ENCODE measurements at regions not wholly inside any gene's neighbourhood (a gene's known extent, or its start where the extent isn't known, plus 50 kb on each side); places are given as distances from the start of the nearest gene placed in this dataset.

- Mint-ChIP-seq H3K36me3 (ENCODE audit: low read depth) (peaks cover 1% of the 10 kb centered on the region), H3K27me3 (peaks cover 2% of the 10 kb centered on the region), H3K9me3 (no peaks in the 10 kb centered on the region), H3K27ac (no peak overlapping the region), H3K4me3 (no peak overlapping the region), H3K4me1 (peaks cover 5% of the 10 kb centered on the region)
- no peak for DNase-seq
- no peak for ATAC-seq
These were observed 299.7 kb downstream of the CWC27 start for GRCh38 chr5:65068410-65068809.

DNA sequence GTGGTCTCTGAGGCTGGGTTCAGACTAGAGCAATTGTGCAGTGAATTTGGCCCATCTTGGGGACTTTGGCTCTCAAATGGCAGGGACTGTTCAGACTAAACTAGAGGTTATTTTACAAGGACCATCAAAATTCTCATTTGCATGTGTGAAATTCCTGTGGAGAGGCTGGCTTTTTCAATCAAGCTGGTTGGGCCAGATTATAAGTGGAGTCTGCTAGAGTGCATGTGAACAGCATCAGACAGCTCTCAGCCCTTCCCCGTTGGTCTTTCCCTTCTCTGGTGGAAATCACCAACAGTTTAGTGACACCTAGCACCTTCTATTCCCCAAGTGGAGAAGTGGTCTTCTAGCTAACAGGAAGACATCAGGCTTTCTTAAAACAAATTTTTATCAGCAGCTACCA is 301.3 kb downstream of the CWC27 start:
- H3K36me3 Mint-ChIP-seq (ENCODE audit: low read depth), result no peaks in the 10 kb centered on the region
- ATAC-seq, result no peak

DNA sequence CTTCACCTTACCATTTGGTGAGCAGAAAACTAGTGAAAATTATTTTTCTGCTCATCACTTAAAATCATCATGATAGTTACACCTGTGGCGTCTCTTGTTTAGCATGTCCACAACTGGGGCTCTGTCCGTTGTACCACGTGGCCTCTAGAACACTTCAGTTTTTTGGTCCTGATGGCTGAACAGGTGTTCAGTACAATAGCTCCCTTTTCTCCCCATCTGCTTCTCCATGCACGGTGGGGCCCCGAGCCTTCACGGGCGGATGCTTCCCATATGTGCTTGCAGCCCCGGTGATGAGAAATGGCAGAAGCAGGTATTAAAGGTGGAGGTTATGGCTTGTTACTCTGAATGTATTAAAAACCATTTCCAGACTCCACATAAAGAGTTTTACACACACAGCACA is 304.1 kb downstream of the CWC27 start:
- H3K36me3 Mint-ChIP-seq (ENCODE audit: low read depth), result no peaks in the 10 kb centered on the region
- ATAC-seq (no peak), DNase-seq (no peak)
- no peak overlapping the region for H3K27ac Mint-ChIP-seq
- H3K4me3 Mint-ChIP-seq, result no peak overlapping the region
- no peaks in the 10 kb centered on the region for H3K9me3 Mint-ChIP-seq
- H3K4me1 Mint-ChIP-seq, result peaks cover 16% of the 10 kb centered on the region
- H3K27me3 Mint-ChIP-seq, result no peaks in the 10 kb centered on the region

More for the DNA sequence above, 301.3 kb downstream of the CWC27 start:
- Mint-ChIP-seq H3K27ac (peak overlapping the region; percentile 19), H3K4me1 (peaks cover 5% of the 10 kb centered on the region), H3K27me3 (peaks cover 2% of the 10 kb centered on the region), H3K9me3 (no peaks in the 10 kb centered on the region), H3K4me3 (no peak overlapping the region)
- no peak for DNase-seq

GRCh38 chr5:65073250-65073661 is 304.5 kb downstream of the CWC27 start:
- no peaks in the 10 kb centered on the region for H3K9me3 Mint-ChIP-seq
- no peak for DNase-seq
- H3K4me1 Mint-ChIP-seq, result peaks cover 16% of the 10 kb centered on the region
- no peak for ATAC-seq
- no peaks in the 10 kb centered on the region for H3K27me3 Mint-ChIP-seq
- no peak overlapping the region for H3K27ac Mint-ChIP-seq
- no peak overlapping the region for H3K4me3 Mint-ChIP-seq
- no peaks in the 10 kb centered on the region for H3K36me3 Mint-ChIP-seq (ENCODE audit: low read depth)

- ATAC-seq (no peak), DNase-seq (no peak)
- no peaks in the 10 kb centered on the region for H3K36me3 Mint-ChIP-seq (ENCODE audit: low read depth)
- H3K27ac Mint-ChIP-seq, result no peak overlapping the region
- peaks cover 17% of the 10 kb centered on the region for H3K4me1 Mint-ChIP-seq
- H3K4me3 Mint-ChIP-seq, result no peak overlapping the region
- H3K9me3 Mint-ChIP-seq, result no peaks in the 10 kb centered on the region
- H3K27me3 Mint-ChIP-seq, result no peaks in the 10 kb centered on the region
These were observed 307.0 kb downstream of the CWC27 start for GRCh38 chr5:65075623-65076250.

GRCh38 chr5:65076251-65076869 is 307.6 kb downstream of the CWC27 start:
- no peaks in the 10 kb centered on the region for H3K36me3 Mint-ChIP-seq (ENCODE audit: low read depth)
- H3K27me3 Mint-ChIP-seq, result no peaks in the 10 kb centered on the region
- peaks cover 17% of the 10 kb centered on the region for H3K4me1 Mint-ChIP-seq
- no peaks in the 10 kb centered on the region for H3K9me3 Mint-ChIP-seq
- peak; percentile 91 for ATAC-seq
- peak overlapping the region; percentile 17 for H3K27ac Mint-ChIP-seq
- DNase-seq, result peak; percentile 51
- H3K4me3 Mint-ChIP-seq, result no peak overlapping the region

GRCh38 chr5:65077653-65078052 is 308.9 kb downstream of the CWC27 start:
- no peak for DNase-seq
- H3K36me3 Mint-ChIP-seq (ENCODE audit: low read depth), result no peaks in the 10 kb centered on the region
- ATAC-seq, result no peak
- no peak overlapping the region for H3K4me3 Mint-ChIP-seq
- no peaks in the 10 kb centered on the region for H3K9me3 Mint-ChIP-seq
- H3K27me3 Mint-ChIP-seq, result no peaks in the 10 kb centered on the region
- peaks cover 17% of the 10 kb centered on the region for H3K4me1 Mint-ChIP-seq
- H3K27ac Mint-ChIP-seq, result no peak overlapping the region

DNA sequence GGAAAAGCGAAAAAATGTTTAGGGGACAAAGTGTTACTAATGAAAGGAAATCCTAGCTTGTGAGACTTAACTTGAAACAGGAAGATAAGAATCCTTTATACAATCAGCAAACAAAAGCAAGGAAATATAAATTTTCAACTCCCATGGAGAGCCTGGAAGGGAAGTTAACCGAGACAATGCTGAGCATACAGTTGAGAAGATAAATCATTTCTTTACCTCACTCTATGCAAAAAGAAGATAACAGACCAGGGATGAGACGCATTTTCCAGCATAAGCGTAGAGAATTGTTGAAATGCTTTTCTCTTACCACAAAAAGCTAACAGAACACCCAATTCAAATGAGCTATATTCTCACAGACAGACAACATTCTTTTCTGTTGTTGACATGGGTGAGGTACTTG is 309.6 kb downstream of the CWC27 start:
- no peaks in the 10 kb centered on the region for H3K27me3 Mint-ChIP-seq
- no peak overlapping the region for H3K4me3 Mint-ChIP-seq
- H3K4me1 Mint-ChIP-seq, result peaks cover 15% of the 10 kb centered on the region
- DNase-seq (no peak), ATAC-seq (no peak)
- no peaks in the 10 kb centered on the region for H3K36me3 Mint-ChIP-seq (ENCODE audit: low read depth)
- H3K9me3 Mint-ChIP-seq, result no peaks in the 10 kb centered on the region
- no peak overlapping the region for H3K27ac Mint-ChIP-seq

DNA sequence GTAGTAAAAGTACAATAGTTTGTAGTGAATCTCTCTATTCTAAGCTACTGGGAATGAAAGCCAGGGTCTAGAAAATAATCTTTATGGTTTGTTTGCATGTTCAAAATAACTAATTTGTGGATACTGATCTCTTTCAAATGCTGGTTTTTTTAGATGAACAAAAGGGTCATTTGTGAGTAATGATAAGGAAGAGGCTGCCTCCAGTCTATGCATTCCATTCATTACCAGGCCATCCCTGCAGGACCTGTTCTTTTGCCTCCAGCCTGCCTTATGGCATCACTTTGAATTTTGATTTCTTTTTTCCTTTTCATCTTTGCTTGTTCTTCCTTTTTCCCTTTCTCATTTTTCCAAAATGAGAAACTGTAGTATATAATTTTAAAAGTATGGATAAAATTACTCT is 312.3 kb downstream of the CWC27 start:
- DNase-seq, result no peak
- H3K4me3 Mint-ChIP-seq, result no peak overlapping the region
- H3K9me3 Mint-ChIP-seq, result no peaks in the 10 kb centered on the region
- peaks cover 11% of the 10 kb centered on the region for H3K4me1 Mint-ChIP-seq
- H3K27ac Mint-ChIP-seq, result no peak overlapping the region
- no peaks in the 10 kb centered on the region for H3K27me3 Mint-ChIP-seq
- H3K36me3 Mint-ChIP-seq (ENCODE audit: low read depth), result no peaks in the 10 kb centered on the region
- ATAC-seq, result no peak

- no peak for DNase-seq
- no peak overlapping the region for H3K4me3 Mint-ChIP-seq
- H3K27ac Mint-ChIP-seq, result no peak overlapping the region
- H3K9me3 Mint-ChIP-seq, result peaks cover 2% of the 10 kb centered on the region
- no peak for ATAC-seq
- H3K4me1 Mint-ChIP-seq, result peaks cover 2% of the 10 kb centered on the region
- peaks cover under 1% of the 10 kb centered on the region for H3K27me3 Mint-ChIP-seq
- H3K36me3 Mint-ChIP-seq (ENCODE audit: low read depth), result no peaks in the 10 kb centered on the region
These were observed 316.2 kb downstream of the CWC27 start for GRCh38 chr5:65084795-65085515.

- Mint-ChIP-seq H3K27ac (no peak overlapping the region), H3K4me1 (no peaks in the 10 kb centered on the region), H3K9me3 (peaks cover 3% of the 10 kb centered on the region), H3K4me3 (no peak overlapping the region), H3K36me3 (ENCODE audit: low read depth) (no peaks in the 10 kb centered on the region), H3K27me3 (peaks cover 3% of the 10 kb centered on the region)
- ATAC-seq (no peak), DNase-seq (no peak)
These were observed 316.8 kb downstream of the CWC27 start for GRCh38 chr5:65085516-65085850.

GRCh38 chr5:65086234-65086890 is 317.6 kb downstream of the CWC27 start:
- Mint-ChIP-seq H3K27ac (no peak overlapping the region), H3K4me1 (no peaks in the 10 kb centered on the region), H3K9me3 (peaks cover 3% of the 10 kb centered on the region), H3K27me3 (peaks cover 6% of the 10 kb centered on the region), H3K36me3 (ENCODE audit: low read depth) (no peaks in the 10 kb centered on the region), H3K4me3 (no peak overlapping the region)
- ATAC-seq, result no peak
- no peak for DNase-seq

DNA sequence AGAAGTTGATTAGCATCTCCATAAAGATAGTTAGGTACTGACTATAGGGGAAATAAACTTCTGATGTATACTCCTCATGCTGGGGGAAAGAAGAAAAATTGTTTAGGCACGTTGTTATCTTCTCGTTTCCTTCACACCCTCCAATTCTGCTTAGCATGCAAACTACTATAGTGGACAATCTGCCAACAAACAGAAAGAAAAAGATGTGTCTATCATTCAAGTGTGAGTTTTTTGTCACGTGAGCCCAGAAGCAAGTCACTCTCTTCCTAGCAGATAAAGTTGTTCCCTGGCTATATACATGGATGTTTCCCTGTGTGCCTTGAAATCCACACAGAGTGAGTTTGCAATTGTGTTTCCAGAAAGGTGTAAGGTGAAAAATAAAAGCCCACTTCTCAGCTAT is 318.4 kb downstream of the CWC27 start:
- Mint-ChIP-seq H3K9me3 (peaks cover 3% of the 10 kb centered on the region), H3K27me3 (peaks cover 6% of the 10 kb centered on the region), H3K36me3 (ENCODE audit: low read depth) (no peaks in the 10 kb centered on the region), H3K4me3 (no peak overlapping the region), H3K4me1 (no peaks in the 10 kb centered on the region), H3K27ac (no peak overlapping the region)
- DNase-seq (no peak), ATAC-seq (no peak)

GRCh38 chr5:65094279-65094678 is 325.5 kb downstream of the CWC27 start:
- Mint-ChIP-seq H3K4me3 (no peak overlapping the region), H3K27me3 (peaks cover 6% of the 10 kb centered on the region), H3K27ac (no peak overlapping the region), H3K4me1 (no peaks in the 10 kb centered on the region), H3K9me3 (peaks cover 3% of the 10 kb centered on the region), H3K36me3 (ENCODE audit: low read depth) (no peaks in the 10 kb centered on the region)
- ATAC-seq (no peak), DNase-seq (no peak)

- H3K4me1 Mint-ChIP-seq, result peaks cover 14% of the 10 kb centered on the region
- no peak overlapping the region for H3K27ac Mint-ChIP-seq
- H3K27me3 Mint-ChIP-seq, result no peaks in the 10 kb centered on the region
- no peaks in the 10 kb centered on the region for H3K9me3 Mint-ChIP-seq
- no peak for DNase-seq
- no peak overlapping the region for H3K4me3 Mint-ChIP-seq
- ATAC-seq, result no peak
- H3K36me3 Mint-ChIP-seq (ENCODE audit: low read depth), result no peaks in the 10 kb centered on the region
These were observed 329.7 kb downstream of the CWC27 start for GRCh38 chr5:65098393-65098792.

Data from activated naive CD8-positive, alpha-beta T cell treated with anti-CD3 and anti-CD28 coated beads, Interleukin-2, amount 50 U/mL, for 24 hours (primary cell).